Dendritic cell treated with granulocyte-macrophage colony-stimulating factor and Interleukin-4, amounts not matched to agents 40 ng/mL and 50 ng/mL, for 4 days (primary cell): ENCODE measurements at regions not wholly inside any gene's neighbourhood (a gene's known extent, or its start where the extent isn't known, plus 50 kb on each side); places are given as distances from the start of the nearest gene placed in this dataset.
"Not testable (repeated sequence)": the region's sequence is repeated elsewhere in the genome, so short reads cannot be mapped to it uniquely, and the experiment has no call there.

ENCODE experiments used
- H3K27ac Mint-ChIP-seq: one replicate; pipeline ENCODE4 v1.8.0; 2022; ENCODE audit warnings: mild to moderate bottlenecking, mixed read lengths
- H3K27me3 Mint-ChIP-seq: one replicate; pipeline ENCODE4 v1.8.0; 2022; ENCODE audit warnings: mild to moderate bottlenecking, mixed read lengths
- H3K36me3 Mint-ChIP-seq: one replicate; pipeline ENCODE4 v1.8.0; 2022; ENCODE audit warnings: low read depth, mixed read lengths
- H3K4me1 Mint-ChIP-seq: one replicate; pipeline ENCODE4 v1.8.0; 2022; ENCODE audit warnings: low read depth, mixed read lengths
- H3K4me3 Mint-ChIP-seq: one replicate; pipeline ENCODE4 v1.8.0; 2022; ENCODE audit warnings: mild to moderate bottlenecking, moderate library complexity, mixed read lengths
- H3K9me3 Mint-ChIP-seq: one replicate; pipeline ENCODE4 v1.8.0; 2022; ENCODE audit warnings: mixed read lengths
- intact Hi-C: fragments of 100-400 bp; cut with micrococcal nuclease; formaldehyde crosslinking; loops from one replicate; pipeline ENCODE4 v1.15.0; 2022

DNA sequence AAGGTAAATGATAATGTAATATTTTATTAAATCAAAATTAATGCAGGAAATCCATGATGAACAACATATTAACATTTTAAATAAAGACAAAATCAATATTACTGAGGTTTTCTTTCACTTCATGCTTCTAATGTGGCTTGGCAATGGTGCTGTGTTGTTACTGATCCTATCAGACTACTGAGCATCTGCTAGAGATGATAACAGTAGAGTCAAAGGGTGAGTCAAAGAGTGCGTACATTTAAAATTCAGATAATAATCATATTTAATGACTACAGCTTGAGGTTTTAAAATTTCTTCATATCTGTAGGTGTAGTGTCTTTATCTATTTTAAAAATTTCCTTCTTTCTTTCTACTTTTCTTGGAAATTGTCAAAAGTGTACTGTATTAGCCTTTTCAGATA is 1628.1 kb upstream of the DEFB115 start:
- H3K9me3 Mint-ChIP-seq: peaks cover 26% of the 10 kb centered on the region
- H3K27ac Mint-ChIP-seq, H3K27me3 Mint-ChIP-seq, H3K36me3 Mint-ChIP-seq, H3K4me3 Mint-ChIP-seq, H3K4me1 Mint-ChIP-seq, intact Hi-C loops: not testable (repeated sequence)
